Activated effector memory CD4-positive, alpha-beta T cell treated with anti-CD3 and anti-CD28 coated beads, Interleukin-2, amount 50 U/mL, for 16 hours (primary cell): ENCODE measurements at regions not wholly inside any gene's neighbourhood (a gene's known extent, or its start where the extent isn't known, plus 50 kb on each side); places are given as distances from the start of the nearest gene placed in this dataset.

Source experiments
- DNase-seq: peaks from one replicate; pipeline ENCODE4 v3.0.0-alpha.2; 2020

DNA sequence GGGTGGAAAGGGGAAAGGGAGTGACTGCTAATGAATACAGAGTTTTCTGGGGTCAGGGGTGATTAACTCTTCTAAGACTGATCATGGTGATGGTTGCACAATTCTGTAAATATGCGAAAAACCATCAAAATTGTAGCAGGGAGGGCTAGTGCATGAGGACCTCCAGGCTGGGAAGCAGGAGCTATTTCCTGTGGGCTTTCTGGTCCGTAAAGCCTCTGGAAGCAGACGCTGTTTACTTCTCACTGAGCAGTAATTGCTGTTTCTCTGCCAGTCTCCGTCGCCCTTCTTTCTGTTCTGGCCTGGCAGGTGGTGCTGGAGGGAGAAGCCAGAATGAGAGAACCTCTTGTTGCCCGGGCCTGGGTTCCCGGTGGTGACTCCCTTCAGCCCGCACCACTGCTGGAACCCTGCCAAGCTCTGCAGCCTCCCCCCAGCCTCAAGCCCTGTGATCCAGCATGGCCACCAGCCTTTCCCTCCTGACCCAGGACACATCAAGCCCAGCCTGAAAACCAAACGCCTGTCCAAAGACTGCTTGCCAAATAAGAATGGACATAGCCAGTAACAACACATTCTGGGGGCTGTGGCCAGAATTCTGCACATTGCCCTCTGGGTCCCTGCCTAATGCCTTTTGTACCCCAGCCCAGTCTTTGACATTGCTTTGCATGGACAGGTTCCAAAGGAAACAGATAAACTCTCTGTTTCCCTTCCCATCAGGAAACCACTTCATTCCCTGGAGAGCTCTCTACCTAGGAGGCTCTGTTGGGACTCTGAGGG, 201.0 kb upstream of the NAV2 start:
- DNase-seq: no peak

DNA sequence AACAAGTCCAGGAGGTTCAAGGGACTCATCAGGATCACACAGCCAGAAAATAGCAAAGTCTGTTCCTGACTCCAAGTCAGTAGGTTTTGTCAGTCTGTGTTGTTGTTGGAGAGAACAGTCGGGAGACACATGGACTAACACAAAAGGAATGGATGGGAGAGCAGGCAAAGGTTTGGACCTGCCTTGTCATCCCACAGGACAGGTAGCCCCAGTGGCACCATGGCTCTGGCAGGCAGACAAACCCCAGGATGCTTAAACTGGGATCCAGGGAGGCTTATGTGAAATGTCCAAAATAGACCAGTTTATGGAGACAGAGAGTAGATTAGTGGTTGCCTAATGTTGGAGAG, 201.6 kb upstream of the NAV2 start:
- DNase-seq: no peak

DNA sequence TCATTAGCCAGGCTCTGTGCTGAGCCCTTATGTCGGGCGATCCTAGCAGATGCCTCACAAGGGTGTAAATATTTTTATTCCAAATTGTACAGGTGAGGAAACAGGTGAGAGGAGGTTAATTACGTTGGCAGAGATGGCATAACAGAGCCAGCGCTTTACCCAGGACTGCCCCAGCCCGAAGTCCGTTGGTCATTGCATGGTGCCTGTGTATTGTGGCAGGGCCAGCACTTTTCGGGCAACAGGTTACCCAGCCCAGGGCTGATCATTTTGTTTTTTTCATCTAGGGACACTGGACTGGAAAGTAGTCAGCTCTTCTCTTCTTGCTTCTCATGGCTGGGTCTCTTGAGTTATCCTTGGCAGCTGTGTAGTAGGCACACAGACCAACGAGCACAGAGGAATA, 202.2 kb upstream of the NAV2 start:
- no peak for DNase-seq

DNA sequence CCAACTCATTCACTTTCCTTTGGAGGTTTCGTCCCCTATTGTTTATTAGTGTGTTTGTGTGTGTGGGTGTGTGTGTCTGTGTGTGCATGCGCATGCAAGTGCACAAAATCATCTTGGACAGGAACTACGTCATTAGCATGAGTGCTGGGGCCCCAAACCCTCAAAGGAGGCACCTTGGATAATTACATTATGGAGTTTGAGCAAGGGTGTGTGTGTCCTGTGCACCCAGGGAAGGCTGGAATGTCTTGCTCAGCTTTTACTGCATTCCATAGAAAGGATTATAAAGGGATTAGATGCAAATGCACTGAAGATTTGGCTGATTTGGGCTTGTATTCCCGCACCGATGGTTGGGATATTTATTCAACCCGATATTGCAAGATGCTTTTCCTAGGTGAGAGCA, 203.4 kb upstream of the NAV2 start:
- no peak for DNase-seq

DNA sequence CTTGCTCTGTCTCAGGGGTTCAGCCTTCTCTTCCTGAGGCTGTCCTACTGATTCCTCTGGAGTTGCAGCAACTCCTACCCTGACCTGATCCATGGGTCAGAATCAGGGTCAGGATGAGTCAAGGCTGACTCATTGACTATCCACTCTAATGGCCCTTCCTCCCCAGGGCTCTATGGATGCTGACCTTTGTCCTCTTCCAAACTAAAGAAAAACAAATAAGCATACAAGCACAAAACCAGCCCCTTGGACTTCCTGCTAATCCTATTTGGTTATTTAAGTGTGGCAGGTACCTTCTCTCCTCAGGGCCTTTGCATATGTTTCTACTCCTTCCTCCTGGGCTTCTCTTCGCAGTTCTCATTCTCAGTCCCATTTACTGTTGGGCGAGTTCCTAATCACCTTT, 204.5 kb upstream of the NAV2 start:
- DNase-seq: no peak

DNA sequence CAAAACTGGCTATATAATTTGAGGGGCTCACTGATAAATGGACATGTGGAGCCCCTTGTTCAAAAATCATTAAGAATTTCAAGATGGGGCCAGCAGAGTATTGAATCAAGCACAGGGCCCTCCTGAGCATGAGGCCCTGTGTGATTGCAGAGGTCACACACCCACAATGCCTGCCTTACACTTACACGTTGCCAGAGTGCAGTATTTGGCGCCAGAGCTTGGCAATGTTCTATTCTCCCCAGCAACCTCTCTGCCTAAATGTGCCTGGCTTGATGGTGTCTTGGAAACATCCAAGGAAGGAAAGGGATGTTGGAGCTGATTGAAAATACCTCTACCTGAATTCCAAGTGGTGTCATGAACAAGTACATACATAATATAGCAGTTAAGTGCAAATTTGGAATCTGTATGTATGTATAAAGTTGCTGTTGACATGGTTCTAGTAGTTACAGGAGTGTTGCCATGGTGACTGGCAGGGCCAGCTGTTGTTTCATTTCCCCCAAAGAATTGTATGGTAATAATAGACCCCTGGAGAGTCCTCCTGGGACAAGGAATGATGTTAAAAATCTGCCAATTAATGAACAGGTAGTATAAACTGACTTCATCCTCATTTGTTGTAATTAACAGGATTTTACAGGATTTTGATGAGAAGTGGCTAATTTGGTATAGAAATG, 205.7 kb upstream of the NAV2 start:
- no peak for DNase-seq

DNA sequence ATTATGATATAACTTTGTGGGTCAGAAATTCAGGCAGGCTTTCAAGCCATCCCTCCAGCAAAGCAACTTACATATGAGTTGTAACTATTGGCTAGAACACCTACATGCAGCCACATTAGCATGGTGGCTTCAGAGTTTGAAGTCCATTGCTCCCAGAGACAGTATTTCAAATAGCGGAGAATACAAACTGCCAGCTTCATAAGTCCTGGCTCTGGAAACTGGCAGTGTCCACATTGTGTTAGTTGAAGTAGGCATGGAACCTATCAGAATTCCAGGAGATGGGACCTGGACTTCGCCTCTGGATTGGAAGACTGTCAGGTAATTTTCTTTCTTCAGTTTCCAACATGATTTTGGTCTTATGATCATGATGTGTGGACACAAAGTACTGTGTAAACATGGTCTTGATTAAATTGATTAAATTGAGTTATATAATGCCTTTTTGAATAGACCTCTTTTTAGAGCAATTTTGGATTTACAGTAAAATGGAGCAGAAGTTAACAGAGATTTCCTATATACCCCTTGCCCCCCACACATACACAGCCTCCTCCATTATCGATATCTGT, 209.9 kb upstream of the NAV2 start:
- no peak for DNase-seq

DNA sequence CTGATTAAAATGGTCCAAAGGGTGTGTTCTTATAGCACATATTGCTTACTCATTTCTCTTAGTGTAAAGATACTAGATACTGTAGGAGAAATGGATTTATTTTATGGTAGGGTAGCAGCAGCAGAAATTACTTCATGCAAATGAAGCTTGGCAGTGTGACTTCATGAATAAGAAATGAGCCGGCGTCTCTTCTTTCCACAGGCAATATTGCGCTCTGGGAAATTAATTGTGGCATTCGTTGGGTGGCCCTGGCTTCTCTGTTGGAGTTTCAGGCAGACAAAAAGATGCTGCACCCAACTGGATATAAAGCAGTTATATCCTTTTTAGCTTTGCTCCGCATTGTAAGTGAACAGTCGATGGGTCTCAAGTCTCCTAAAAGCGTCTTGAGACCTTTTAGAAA, 211.0 kb upstream of the NAV2 start:
- no peak for DNase-seq

DNA sequence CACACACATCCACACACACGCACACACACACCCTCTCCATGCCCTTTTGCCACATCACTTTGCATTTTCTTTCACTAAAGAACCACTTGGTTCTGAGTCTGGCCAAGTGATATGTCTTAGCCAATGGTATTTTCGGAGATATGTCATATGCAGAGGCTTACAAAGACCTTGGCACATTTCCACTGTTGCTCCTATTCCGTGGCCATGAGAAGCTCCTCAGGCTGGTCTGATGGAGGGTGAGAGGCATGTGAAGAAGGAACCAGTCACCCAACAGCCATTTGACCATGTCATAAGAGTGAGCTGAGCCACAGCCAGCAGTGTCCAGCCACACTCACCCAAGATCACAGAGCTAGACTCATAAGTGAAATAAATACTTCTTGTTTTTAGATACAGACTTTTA, 212.6 kb upstream of the NAV2 start:
- DNase-seq: no peak

DNA sequence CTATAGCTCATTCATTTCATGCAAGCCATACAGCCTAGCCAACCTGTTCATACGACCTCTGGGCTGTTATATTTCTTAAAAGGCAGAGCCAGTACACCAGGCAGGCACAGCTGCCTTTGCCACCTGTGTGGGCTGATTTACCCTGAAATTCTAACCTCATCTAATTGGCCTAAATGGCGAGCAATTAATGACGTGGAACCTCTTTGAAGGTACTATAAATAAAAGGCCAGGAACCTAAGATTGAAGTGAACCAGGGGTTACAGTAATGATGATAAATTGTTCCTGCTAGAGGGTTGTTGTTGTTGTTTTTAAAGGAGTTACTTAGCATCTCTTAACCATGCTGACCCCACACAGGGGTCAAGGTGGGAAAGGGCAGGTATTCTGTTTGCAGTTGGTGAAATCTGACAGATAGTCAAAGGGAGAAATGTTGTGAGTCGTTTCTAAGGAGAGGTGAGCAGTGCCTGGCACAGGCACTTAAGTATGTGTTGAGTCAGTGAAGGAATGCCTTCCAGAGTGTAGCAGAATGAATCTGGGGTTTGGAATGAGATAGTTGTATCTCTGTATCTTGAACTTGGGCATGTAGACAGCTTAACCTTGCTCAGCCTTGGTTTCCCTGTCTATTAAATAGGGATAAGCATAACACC, 213.5 kb upstream of the NAV2 start:
- DNase-seq: no peak

DNA sequence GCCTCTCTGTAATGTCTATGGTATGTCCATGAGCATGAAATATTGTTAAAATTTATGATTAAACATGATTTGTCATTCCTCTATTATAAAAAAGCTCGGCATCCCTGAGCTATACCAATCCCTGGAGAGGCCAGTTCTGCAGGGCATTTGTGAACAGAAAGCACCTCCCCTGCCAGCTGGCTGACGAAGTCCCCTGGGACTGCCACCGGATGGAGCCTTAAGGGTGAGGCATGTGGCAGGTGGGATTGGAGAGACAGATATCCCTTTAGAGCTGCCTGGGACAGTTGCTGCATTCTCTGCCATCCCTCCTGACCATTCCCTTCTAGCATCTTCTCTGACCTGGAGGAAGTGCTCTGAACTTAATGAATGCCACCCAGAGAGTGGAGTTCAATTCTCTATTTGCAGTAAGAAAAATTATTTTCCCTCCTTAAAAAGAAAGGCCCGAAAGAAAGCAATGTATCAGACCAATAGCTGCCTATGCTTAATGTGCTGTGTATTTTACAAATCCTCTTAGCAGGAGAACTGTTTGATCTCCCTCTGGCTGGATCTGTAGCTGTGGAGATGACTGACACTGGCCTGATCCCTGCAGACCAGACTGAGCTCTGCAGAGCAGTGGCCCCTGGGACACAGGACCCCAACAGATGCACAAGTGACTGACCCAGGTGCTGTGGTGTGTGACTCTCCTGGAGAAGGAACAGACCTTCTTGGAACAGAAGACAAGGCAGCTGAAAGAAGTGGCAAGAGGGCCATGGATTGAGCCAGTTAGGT, 219.0 kb upstream of the NAV2 start:
- DNase-seq: no peak

DNA sequence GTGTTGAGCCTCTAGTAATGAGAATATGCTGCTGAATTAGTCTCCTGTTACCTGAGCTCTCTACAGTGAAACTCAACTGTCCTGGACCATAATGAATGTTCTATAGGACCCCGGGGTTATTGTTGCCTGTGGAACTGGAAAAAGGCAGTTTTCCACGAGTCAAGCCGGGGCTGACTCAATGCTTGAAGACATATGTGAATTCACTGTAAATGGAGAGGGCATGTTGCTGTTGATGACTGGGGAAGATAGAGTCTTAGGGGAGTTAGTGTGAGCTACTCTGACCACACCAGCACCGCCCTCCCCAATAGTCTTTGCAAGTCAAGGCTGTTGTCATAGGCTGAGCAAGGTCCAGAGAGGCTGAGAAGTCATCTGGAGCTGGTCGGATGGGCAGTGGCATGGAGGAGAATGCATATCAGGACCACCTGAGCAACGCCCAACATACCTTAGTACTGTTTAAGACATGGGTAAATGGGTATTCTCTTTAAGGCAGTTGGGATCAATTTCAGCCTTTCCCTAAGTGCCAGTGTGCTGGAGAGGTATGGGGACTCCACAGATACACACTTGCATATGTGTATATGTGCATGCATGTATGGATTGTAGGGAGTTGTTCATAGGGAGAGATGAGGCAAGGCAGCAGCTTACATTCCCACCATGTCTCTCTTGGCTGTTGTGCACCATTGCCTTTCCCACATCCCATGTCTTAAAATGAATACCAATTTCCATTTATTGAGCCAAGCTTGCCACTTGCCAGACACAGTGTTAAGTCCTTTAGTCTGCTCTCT, 230.1 kb upstream of the NAV2 start:
- no peak for DNase-seq

DNA sequence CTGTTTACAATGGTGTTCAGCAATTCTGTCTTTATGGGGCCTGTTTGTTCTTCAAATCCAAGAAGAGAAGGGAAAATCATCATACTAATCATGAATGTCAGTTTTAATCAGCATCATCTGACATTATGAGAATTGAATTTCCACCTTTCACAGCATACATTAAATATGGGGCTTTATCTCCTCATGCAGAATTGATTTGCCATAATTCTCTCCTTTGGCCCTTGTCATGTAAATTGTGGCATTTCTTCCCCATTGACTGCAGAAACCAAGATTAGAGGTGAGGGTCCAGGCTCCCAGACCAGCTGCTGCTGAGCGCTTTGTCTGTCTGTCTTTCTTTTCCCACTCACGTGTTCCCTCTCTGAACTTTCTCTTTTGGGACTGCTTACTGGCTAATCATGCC, 232.1 kb upstream of the NAV2 start:
- DNase-seq: no peak

DNA sequence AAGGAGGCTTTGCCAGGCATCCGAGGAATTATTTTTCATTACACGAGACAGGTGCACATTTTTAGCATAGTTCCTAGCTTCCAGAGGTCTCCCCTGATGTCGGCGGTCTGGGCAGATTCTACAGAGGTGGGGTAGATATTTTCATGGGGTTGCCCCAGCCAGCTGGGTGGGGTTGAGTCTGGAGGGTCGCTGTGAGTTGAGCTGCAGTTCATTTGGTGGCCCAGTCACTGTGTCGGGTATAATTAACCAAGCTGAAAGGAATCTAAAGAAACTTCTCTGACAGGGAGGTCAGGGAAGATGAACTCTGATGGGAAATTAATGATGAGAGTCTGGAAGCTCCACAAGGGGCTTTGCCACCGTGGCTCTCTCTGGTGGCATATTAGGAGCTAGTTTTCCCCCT, 233.7 kb upstream of the NAV2 start:
- no peak for DNase-seq

DNA sequence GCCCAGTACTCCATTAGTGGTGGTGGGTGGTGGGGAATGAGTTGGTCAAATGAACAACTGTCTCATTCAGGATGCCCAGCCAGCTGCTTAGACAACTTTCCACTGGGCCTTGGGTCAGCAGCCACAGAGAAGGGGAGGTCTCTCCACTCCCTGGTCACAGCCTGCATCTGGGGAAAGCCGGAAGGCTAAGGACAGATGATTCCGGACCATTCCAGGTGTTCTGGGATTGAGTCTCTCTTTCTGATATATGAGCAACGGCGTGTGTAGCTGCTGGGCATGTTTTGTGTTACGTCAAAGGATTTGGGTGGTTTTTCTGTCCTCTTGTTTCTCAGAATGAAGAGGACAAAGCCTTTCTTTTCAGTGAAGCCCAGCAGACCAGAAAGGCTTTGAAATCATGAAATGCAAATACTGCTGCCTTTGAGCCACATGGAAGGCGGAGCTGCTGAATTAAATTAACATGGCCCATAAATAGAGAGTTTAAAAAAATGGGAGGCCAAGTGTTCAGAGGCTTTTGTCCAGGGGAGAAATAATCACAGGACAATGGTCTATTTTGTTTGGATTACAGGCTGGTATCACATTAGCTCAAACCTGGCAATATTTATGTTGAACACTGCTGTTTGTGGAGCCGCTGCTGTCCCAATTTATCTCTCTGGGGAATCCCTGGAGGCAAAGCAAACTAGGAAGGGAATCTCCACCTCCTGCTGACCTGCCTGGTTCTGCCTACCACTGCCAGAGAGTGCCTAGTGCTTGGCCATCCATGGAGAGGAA, 234.4 kb upstream of the E2F8 start:
- DNase-seq: no peak

DNA sequence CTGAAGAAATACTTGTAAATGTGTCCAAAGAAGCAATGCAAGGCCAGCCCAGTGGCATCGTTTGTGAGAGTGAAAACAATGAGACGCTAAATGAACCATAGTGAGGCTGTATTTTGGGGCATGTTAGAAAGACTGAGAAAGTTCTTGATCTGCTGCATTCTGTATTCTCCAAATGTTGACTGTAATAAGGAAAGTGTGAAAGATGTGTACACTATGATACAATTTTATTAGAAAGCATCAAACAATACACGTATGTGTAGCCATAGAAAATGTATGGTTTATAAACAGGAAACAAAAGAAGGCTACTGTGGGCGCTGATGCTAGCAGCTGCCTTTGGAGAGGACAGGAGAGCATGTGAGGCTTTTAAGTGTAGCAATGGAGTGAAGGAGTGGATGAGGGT, 233.5 kb upstream of the E2F8 start:
- no peak for DNase-seq

DNA sequence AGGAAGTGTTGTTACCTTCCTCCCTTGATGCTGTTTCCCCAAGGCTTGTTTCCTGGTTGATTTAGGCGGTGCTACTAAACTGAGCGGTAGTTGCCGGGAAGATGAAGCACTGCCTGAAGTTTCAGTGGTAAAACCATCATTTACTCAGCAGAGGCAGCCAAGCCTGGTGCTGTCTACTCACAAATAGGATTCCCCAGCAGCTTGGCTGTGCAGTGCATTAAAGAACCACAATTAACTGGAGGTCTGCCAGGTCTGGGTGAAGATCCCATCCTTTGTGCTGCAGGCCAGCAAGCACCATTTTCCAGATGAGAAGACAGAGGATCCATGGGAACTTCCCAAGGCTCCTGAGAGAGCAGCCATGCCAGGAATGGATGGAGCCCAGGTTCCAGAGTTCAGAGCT, 231.9 kb upstream of the E2F8 start:
- no peak for DNase-seq

DNA sequence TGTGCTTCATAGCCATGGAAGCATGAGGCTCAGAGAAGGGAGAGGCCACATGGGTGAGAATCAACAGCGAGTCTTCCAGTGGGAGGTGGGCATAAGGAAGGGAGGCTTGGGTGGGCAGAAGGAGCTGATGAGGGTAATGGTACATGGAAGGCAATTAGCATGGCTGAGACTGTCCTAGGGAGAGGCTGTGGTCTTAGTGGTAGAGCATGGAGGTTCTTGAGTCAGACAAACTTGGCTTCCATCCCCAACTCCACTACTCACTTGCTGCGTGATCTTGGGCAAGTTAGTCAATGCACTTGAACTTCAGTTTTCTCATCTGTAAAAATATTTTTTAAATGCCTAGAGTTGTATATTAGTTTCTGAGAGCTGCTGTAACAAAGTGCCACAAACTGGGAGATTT, 227.2 kb upstream of the E2F8 start:
- DNase-seq: no peak

DNA sequence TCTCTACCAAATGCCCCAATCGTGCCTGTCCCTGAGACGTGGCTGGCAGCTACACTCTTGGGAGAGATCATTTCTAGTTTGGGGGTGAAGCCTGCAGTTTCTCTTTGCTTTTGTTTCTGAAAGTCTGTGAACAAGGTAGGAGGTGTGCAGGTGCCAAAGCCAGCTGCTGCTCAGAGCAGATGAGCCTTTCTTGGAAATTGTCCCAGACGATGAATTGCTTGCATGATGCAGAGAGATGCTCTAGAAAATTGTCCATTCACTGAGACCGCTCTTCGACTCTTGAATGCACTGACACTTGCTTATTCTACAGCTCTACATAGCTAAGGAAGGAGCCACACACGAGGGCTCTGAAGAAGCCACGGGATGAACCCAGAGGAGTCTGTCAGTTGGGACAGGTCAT, 225.6 kb upstream of the E2F8 start:
- no peak for DNase-seq

DNA sequence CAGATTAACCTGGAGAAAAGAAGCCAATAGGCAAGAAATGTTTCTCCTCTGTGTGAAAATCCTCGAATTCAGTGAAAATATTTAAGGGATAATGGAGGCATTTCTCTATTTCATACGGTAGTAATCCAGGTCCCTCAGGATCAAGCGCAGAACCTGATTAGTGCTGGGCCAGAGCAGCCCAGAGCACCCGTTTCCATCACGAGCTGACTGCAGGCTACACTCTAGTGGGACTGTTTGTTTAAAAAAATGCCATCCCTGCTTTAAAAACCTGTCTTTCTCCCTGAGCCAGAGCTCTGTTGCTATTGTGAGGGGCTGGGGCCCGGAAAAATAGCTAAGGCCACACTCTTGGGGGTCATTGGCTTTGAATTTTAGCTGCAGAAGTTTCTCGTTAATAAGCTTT, 223.2 kb upstream of the E2F8 start:
- DNase-seq: no peak

DNA sequence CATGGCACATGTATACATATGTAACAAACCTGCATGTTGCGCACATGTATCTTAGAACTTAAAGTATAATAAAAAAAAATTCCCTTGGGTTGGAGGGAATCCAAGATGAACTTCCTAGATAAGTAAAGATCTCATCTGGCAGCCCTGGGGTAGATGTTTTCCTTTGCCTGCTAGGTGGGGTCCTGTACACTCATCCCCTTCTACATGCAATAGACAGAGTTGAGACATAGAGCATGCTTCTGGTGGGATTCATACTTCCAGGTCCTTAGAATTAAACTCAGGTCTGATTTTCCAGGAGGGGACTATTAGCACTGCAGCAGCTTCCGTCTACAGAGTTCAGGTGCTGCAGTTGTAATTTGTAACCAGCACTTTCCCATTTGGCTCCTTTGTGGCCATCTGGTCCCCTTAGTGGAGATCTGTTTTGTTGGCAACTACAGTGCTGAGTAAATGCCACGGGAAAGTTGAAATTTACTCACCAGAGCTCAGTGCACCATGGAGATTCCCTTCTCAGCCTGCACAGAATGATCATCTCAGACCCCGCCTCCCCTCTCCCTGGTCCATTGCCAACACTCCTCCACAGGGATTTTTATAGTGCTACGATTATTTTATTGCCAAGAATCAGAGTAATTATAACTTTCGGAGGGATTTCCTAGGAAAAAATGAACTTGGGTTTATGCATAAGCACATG, 220.1 kb upstream of the E2F8 start:
- DNase-seq: no peak
